Caco-2 (cell line): ENCODE measurements at regions not wholly inside any gene's neighbourhood (a gene's known extent, or its start where the extent isn't known, plus 50 kb on each side); places are given as distances from the start of the nearest gene placed in this dataset.

Experiments
- BruUV-seq: library from RNA; stranded (reverse); fragments of 400-500 nt; replicated peaks from 2 replicates; lab custom pipeline; 2021; lab: Mats Ljungman, UMichigan
- CTCF ChIA-PET: fragments of 300-600 bp; sonication (Branson Sonifier 250); formaldehyde crosslinking; loops from one replicate; lab custom pipeline; 2022; ENCODE audit warnings: antibody characterized with exemption; lab: Charles Lee
- POLR2A ChIA-PET: fragments of 300-600 bp; sonication (Branson Sonifier 250); formaldehyde crosslinking; loops from one replicate; lab custom pipeline; 2022; ENCODE audit warnings: antibody characterized with exemption; lab: Charles Lee
- DNase-seq, 2 experiments: peaks; one replicate each; pipeline versions ENCODE4 v3.0.0 to v3.0.0-alpha.2; 2020 to 2022
- H3K27me3 ChIP-seq: replicated peaks from 2 replicates; pipeline ENCODE4 v1.6.0; 2011; ENCODE audit warnings: low read length; ENCODE audit not compliant: control insufficient read depth, insufficient read depth
- H3K36me3 ChIP-seq: 2 replicates; pipeline ENCODE4 v1.5.1; 2011; ENCODE audit warnings: low read length; ENCODE audit not compliant: control insufficient read depth, insufficient read depth
- H3K4me1 ChIP-seq: fragments of 250-450 bp; sonication (Bioruptor Pico); 2 replicates; pipeline ENCODE4 v1.5.1; 2020; ENCODE audit warnings: mild to moderate bottlenecking
- H3K4me3 ChIP-seq: 2 replicates; pipeline ENCODE4 v1.5.1; 2011; ENCODE audit warnings: low read depth, mild to moderate bottlenecking, control low read depth, low read length
- H3K9me3 ChIP-seq: fragments of 250-450 bp; sonication (Bioruptor Pico); 2 replicates; pipeline ENCODE4 v1.5.1; 2020; ENCODE audit warnings: mild to moderate bottlenecking, moderate library complexity
- H3K27ac Mint-ChIP-seq: one replicate; pipeline ENCODE4 v1.8.0; 2022; ENCODE audit warnings: mixed read lengths; ENCODE audit not compliant: unreplicated experiment
- H3K27me3 Mint-ChIP-seq: one replicate; pipeline ENCODE4 v1.8.0; 2022; ENCODE audit warnings: mixed read lengths; ENCODE audit not compliant: insufficient read depth, unreplicated experiment
- H3K36me3 Mint-ChIP-seq: one replicate; pipeline ENCODE4 v1.8.0; 2022; ENCODE audit warnings: mild to moderate bottlenecking, mixed read lengths; ENCODE audit not compliant: insufficient read depth, unreplicated experiment
- H3K4me1 Mint-ChIP-seq: one replicate; pipeline ENCODE4 v1.8.0; 2022; ENCODE audit warnings: low read depth, mixed read lengths; ENCODE audit not compliant: unreplicated experiment
- H3K4me3 Mint-ChIP-seq: one replicate; pipeline ENCODE4 v1.8.0; 2022; ENCODE audit warnings: mild to moderate bottlenecking, moderate library complexity, mixed read lengths; ENCODE audit not compliant: unreplicated experiment
- H3K9me3 Mint-ChIP-seq: one replicate; pipeline ENCODE4 v1.8.0; 2022; ENCODE audit warnings: mixed read lengths; ENCODE audit not compliant: unreplicated experiment
- intact Hi-C: fragments of 100-400 bp; cut with micrococcal nuclease; formaldehyde crosslinking; loops from one replicate; pipeline ENCODE4 v1.10.0; 2022; ENCODE audit not compliant: unreplicated experiment
- TF ChIP-seq, protein P1 (sequence below), 2 experiments: fragments of 200-600 bp in 1 of 2; IDR thresholded peaks; 1 replicate in 1 of 2; 2 replicates in 1 of 2; pipeline versions ENCODE4 v1.5.1 to v1.8.0; 2011 to 2022; ENCODE audit warnings: antibody characterized with exemption in 1 of 2, control low read depth in 1 of 2, inconsistent platforms in 1 of 2, low read depth in 1 of 2, low read length in 1 of 2, mild to moderate bottlenecking in 1 of 2, moderate library complexity in 1 of 2; ENCODE audit not compliant: insufficient read depth in 1 of 2, severe bottlenecking in 1 of 2, unreplicated experiment in 1 of 2

- H3K27me3 Mint-ChIP-seq, result peaks cover 5% of the 10 kb centered on the region
- no peaks in the 10 kb centered on the region for H3K36me3 Mint-ChIP-seq
- BruUV-seq, result no TSS peak
- ChIA-PET CTCF (no interaction called here), POLR2A (no interaction called here)
- no peak overlapping the region for H3K27ac Mint-ChIP-seq
- Histone ChIP-seq H3K4me3 (no peak overlapping the region), H3K27me3 (no peaks in the 10 kb centered on the region), H3K9me3 (no peaks in the 10 kb centered on the region), H3K36me3 (no peaks in the 10 kb centered on the region), H3K4me1 (peaks cover 9% of the 10 kb centered on the region; the same call in 1 of the 2 replicates)
- H3K4me1 Mint-ChIP-seq, result peaks cover 7% of the 10 kb centered on the region
- TF ChIP-seq, protein P1, sequence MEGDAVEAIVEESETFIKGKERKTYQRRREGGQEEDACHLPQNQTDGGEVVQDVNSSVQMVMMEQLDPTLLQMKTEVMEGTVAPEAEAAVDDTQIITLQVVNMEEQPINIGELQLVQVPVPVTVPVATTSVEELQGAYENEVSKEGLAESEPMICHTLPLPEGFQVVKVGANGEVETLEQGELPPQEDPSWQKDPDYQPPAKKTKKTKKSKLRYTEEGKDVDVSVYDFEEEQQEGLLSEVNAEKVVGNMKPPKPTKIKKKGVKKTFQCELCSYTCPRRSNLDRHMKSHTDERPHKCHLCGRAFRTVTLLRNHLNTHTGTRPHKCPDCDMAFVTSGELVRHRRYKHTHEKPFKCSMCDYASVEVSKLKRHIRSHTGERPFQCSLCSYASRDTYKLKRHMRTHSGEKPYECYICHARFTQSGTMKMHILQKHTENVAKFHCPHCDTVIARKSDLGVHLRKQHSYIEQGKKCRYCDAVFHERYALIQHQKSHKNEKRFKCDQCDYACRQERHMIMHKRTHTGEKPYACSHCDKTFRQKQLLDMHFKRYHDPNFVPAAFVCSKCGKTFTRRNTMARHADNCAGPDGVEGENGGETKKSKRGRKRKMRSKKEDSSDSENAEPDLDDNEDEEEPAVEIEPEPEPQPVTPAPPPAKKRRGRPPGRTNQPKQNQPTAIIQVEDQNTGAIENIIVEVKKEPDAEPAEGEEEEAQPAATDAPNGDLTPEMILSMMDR (IDR thresholded peaks at IDR 0.05; ENCODE audit: insufficient read depth in 1 of 2, low read depth in 1 of 2, low read length in 1 of 2, severe bottlenecking in 1 of 2, unreplicated experiment in 1 of 2), result no peak
- no peak for DNase-seq
- H3K9me3 Mint-ChIP-seq, result no peaks in the 10 kb centered on the region
- H3K4me3 Mint-ChIP-seq, result no peak overlapping the region
- intact Hi-C loops, result no loop called here
Observed at GRCh38 chr4:175542786-175543185, 269.3 kb downstream of the GPM6A start.

- Histone ChIP-seq H3K36me3 (no peaks in the 10 kb centered on the region), H3K4me3 (no peak overlapping the region), H3K4me1 (no peaks in the 10 kb centered on the region), H3K27me3 (no peaks in the 10 kb centered on the region), H3K9me3 (no peaks in the 10 kb centered on the region)
- H3K4me1 Mint-ChIP-seq, result no peaks in the 10 kb centered on the region
- peaks cover 3% of the 10 kb centered on the region for H3K27me3 Mint-ChIP-seq
- intact Hi-C loops, result no loop called here
- TF ChIP-seq, protein P1 (IDR thresholded peaks at IDR 0.05; ENCODE audit: insufficient read depth in 1 of 2, low read depth in 1 of 2, low read length in 1 of 2, severe bottlenecking in 1 of 2, unreplicated experiment in 1 of 2), result no peak
- no peak overlapping the region for H3K4me3 Mint-ChIP-seq
- POLR2A ChIA-PET, result no interaction called here
- no TSS peak for BruUV-seq
- CTCF ChIA-PET, result no interaction called here
- H3K9me3 Mint-ChIP-seq, result no peaks in the 10 kb centered on the region
- H3K36me3 Mint-ChIP-seq, result no peaks in the 10 kb centered on the region
- H3K27ac Mint-ChIP-seq, result no peak overlapping the region
- no peak for DNase-seq
Observed at GRCh38 chr4:175559126-175559525, 252.9 kb downstream of the GPM6A start.

DNA sequence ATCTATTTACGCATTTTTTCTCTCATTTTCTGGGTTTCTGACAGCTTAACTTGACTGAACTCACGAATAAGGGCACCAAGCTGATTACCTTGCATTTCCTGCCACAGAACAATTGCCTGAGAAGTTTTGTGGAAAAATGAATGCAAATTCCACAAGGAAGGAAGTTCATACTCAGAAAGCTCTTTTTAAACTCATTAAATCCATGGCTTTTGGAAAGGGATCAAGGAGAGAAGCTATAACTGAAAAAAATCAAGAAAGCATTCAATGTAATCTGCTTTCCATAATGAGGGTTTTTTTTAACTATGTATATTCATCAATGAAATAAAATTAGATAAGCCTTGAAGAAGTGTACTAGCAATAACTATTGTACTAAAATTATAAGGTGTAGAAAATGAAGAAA lies 252.5 kb downstream of the GPM6A start:
- H3K9me3 ChIP-seq, result no peaks in the 10 kb centered on the region
- H3K4me3 ChIP-seq, result no peak overlapping the region
- H3K27me3 Mint-ChIP-seq, result peaks cover 3% of the 10 kb centered on the region
- H3K4me1 Mint-ChIP-seq, result no peaks in the 10 kb centered on the region
- no peak for DNase-seq
- no peaks in the 10 kb centered on the region for H3K36me3 ChIP-seq
- CTCF ChIA-PET, result no interaction called here
- no peaks in the 10 kb centered on the region for H3K27me3 ChIP-seq
- TF ChIP-seq, protein P1 (IDR thresholded peaks at IDR 0.05; ENCODE audit: insufficient read depth in 1 of 2, low read depth in 1 of 2, low read length in 1 of 2, severe bottlenecking in 1 of 2, unreplicated experiment in 1 of 2), result no peak
- POLR2A ChIA-PET, result no interaction called here
- H3K4me1 ChIP-seq, result no peaks in the 10 kb centered on the region
- intact Hi-C loops, result no loop called here
- no peak overlapping the region for H3K4me3 Mint-ChIP-seq
- no peaks in the 10 kb centered on the region for H3K9me3 Mint-ChIP-seq
- H3K36me3 Mint-ChIP-seq, result no peaks in the 10 kb centered on the region
- no peak overlapping the region for H3K27ac Mint-ChIP-seq
- no TSS peak for BruUV-seq
